ENCODE measurements at regions not wholly inside any gene's neighbourhood (a gene's known extent, or its start where the extent isn't known, plus 50 kb on each side); places are given as distances from the start of the nearest gene placed in this dataset.

DNA sequence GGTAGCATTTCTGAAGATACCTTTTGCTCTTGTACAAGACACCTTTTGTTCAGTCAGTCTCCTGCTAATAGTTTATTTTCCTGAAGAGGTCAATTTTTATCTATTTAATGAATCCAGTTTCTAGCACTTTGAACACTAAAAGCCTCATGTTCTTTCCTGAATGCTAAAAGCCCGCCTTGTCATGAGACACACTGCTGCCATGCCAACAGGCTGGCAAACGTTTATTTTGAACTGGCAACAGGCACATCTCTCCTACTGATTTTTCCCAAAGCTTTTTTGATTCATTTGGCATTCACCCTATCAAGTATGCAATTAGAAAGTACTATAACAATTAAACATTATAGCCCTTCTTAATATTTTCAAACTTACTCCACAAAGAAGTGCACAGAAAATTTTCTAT is 421.2 kb upstream of the EYS start:
- TF ChIP-seq EP300 (IDR thresholded peaks at IDR 0.05; ENCODE audit: borderline replicate concordance): no peak
- TF ChIP-seq CEBPB (IDR thresholded peaks at IDR 0.05): no peak
- no peak for TF ChIP-seq FOXM1 (IDR thresholded peaks at IDR 0.05; ENCODE audit: borderline replicate concordance, low read depth)
- TF ChIP-seq TEAD4 (IDR thresholded peaks at IDR 0.05): no peak
- TF ChIP-seq, protein P1, sequence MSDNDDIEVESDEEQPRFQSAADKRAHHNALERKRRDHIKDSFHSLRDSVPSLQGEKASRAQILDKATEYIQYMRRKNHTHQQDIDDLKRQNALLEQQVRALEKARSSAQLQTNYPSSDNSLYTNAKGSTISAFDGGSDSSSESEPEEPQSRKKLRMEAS (IDR thresholded peaks at IDR 0.05): no peak
- no peak for TF ChIP-seq YY1 (IDR thresholded peaks at IDR 0.05; ENCODE audit: low read depth)
- TF ChIP-seq RAD21 (IDR thresholded peaks at IDR 0.05; ENCODE audit: low read depth): no peak
- TF ChIP-seq TAF1 (IDR thresholded peaks at IDR 0.05; ENCODE audit: low read depth): no peak
- TF ChIP-seq, protein P2, sequence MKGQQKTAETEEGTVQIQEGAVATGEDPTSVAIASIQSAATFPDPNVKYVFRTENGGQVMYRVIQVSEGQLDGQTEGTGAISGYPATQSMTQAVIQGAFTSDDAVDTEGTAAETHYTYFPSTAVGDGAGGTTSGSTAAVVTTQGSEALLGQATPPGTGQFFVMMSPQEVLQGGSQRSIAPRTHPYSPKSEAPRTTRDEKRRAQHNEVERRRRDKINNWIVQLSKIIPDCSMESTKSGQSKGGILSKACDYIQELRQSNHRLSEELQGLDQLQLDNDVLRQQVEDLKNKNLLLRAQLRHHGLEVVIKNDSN (IDR thresholded peaks at IDR 0.05): no peak
- TF ChIP-seq, protein P3, sequence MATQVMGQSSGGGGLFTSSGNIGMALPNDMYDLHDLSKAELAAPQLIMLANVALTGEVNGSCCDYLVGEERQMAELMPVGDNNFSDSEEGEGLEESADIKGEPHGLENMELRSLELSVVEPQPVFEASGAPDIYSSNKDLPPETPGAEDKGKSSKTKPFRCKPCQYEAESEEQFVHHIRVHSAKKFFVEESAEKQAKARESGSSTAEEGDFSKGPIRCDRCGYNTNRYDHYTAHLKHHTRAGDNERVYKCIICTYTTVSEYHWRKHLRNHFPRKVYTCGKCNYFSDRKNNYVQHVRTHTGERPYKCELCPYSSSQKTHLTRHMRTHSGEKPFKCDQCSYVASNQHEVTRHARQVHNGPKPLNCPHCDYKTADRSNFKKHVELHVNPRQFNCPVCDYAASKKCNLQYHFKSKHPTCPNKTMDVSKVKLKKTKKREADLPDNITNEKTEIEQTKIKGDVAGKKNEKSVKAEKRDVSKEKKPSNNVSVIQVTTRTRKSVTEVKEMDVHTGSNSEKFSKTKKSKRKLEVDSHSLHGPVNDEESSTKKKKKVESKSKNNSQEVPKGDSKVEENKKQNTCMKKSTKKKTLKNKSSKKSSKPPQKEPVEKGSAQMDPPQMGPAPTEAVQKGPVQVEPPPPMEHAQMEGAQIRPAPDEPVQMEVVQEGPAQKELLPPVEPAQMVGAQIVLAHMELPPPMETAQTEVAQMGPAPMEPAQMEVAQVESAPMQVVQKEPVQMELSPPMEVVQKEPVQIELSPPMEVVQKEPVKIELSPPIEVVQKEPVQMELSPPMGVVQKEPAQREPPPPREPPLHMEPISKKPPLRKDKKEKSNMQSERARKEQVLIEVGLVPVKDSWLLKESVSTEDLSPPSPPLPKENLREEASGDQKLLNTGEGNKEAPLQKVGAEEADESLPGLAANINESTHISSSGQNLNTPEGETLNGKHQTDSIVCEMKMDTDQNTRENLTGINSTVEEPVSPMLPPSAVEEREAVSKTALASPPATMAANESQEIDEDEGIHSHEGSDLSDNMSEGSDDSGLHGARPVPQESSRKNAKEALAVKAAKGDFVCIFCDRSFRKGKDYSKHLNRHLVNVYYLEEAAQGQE (IDR thresholded peaks at IDR 0.05; ENCODE audit: low read depth): no peak
